RWPE1 (cell line): ENCODE measurements at regions not wholly inside any gene's neighbourhood (a gene's known extent, or its start where the extent isn't known, plus 50 kb on each side); places are given as distances from the start of the nearest gene placed in this dataset.
A peak's percentile ranks its signal among the peaks of the same experiment; 100 is the strongest.
"Not testable (repeated sequence)": the region's sequence is repeated elsewhere in the genome, so short reads cannot be mapped to it uniquely, and the experiment has no call there.

Experiments used
- CTCF ChIA-PET: fragments of 350-600 bp; sonication (Branson Sonifier 250); formaldehyde crosslinking; extraction: SDS; loops from one replicate; lab custom pipeline; 2021; lab: Yijun Ruan, JAX
- POLR2A ChIA-PET: fragments of 400-600 bp; formaldehyde crosslinking; extraction: SDS; loops from one replicate; lab custom pipeline; 2020; ENCODE audit warnings: antibody characterized with exemption; ENCODE audit not compliant: low non-redundant PET; lab: Yijun Ruan, JAX
- DNase-seq: peaks from one replicate; pipeline ENCODE4 v3.0.0; 2012; ENCODE audit warnings: low spot score
- H3K27ac ChIP-seq: fragments of 450-650 bp; 2 replicates; pipeline ENCODE4 v1.5.1; 2017
- TF ChIP-seq, protein P1 (sequence below): fragments of 450-650 bp; conservative IDR thresholded peaks from 2 replicates; pipeline ENCODE4 v1.5.1; 2017; ENCODE audit warnings: low read depth, mild to moderate bottlenecking

DNA sequence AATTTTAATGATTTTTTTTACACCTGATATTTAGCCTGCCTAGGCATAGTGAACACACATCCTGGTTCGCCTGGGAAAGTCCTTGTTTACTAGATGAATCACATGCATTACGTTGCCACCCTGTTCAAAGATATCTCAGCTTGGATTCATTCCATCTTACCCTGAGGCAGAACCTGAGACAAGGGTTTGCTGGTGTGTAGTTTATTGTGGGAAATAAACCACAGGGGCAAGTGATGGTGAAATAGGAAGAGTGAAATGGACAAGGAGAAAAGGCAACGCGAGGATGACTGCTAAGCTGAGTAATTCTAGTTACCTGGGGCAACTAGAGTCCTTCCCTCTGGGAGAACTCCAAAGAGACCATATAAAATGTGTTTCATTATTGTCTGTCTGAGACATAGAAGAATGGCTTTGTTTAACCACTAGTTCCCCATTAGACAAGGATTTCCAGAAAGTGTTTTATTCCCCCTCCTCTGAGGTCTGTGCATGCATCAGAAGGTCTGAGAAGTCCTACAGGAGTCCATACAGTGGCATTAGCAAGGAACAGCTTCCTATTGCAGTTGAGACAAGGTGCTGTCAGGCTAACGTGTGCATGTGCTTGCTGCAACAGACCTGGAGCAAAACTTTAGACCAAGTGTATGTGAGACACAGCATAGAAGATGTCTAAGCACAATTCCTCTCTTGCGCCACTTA lies 797.3 kb upstream of the FRG1 start:
- TF ChIP-seq, protein P1, sequence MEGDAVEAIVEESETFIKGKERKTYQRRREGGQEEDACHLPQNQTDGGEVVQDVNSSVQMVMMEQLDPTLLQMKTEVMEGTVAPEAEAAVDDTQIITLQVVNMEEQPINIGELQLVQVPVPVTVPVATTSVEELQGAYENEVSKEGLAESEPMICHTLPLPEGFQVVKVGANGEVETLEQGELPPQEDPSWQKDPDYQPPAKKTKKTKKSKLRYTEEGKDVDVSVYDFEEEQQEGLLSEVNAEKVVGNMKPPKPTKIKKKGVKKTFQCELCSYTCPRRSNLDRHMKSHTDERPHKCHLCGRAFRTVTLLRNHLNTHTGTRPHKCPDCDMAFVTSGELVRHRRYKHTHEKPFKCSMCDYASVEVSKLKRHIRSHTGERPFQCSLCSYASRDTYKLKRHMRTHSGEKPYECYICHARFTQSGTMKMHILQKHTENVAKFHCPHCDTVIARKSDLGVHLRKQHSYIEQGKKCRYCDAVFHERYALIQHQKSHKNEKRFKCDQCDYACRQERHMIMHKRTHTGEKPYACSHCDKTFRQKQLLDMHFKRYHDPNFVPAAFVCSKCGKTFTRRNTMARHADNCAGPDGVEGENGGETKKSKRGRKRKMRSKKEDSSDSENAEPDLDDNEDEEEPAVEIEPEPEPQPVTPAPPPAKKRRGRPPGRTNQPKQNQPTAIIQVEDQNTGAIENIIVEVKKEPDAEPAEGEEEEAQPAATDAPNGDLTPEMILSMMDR, result no peak
- DNase-seq, result peak; percentile 87
- POLR2A ChIA-PET, result no interaction called here
- H3K27ac ChIP-seq, result no peak overlapping the region
- CTCF ChIA-PET, result interaction anchor here (0.5 kb wide), 1 partner anchor 1537 kb away, joined by 4 read pairs; no protein-coding TSS in a partner anchor

DNA sequence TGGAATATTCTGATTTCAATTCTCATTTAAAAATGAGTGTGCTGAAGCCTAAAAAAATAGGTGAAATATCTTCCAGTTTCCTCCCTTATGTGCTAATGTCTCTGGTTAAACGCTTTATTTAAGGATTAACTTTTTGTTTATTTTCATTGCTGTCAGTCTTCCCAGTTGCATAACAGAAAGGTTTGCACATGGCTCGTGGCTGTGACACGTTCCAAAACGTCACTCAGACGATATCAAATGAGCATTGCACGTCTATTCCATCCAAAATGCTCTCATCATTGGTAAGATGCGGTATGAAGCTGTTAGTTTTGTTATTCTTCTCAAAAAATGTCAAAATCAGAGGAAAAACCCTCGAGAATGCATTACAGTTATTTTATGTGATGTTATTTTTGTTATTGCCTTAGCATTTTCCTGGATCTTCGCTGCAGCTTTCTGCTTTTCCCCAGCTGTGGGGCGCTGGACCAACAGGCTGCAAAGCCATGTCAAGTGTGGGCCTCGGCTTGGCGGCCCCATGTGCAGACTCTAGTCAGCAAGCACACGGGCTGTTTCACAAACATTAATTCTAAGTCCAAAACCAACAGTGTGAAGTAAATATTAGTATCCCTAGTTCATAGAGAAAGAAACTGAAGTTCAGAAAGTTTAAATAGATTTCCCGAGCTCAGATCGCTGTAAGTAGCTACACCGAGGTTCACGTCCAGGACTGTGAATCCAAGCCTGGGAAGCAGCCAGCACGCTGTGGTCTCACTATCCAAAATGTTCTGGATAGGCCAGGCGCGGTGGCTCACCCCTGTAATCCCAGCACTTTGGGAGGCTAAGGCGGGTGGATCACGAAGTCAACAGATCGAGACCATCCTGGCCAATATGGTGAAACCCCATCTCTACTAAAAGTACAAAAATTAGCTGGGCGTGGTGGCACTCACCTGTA lies 793.4 kb upstream of the FRG1 start:
- DNase-seq, result no peak
- H3K27ac ChIP-seq, result no peak overlapping the region
- TF ChIP-seq, protein P1, result no peak
- CTCF ChIA-PET, result no interaction called here
- POLR2A ChIA-PET, result no interaction called here

- POLR2A ChIA-PET, CTCF ChIA-PET: not testable (repeated sequence)
These were observed 785.6 kb upstream of the FRG1 start for GRCh38 chr4:189155083-189155482.

GRCh38 chr4:189162073-189162789 lies 778.4 kb upstream of the FRG1 start:
- H3K27ac ChIP-seq, result no peak overlapping the region
- TF ChIP-seq, protein P1, result no peak
- CTCF ChIA-PET, result no interaction called here
- DNase-seq, result no peak
- POLR2A ChIA-PET, result no interaction called here

More at GRCh38 chr4:189155083-189155482, 785.6 kb upstream of the FRG1 start:
- not testable (repeated sequence) for H3K27ac ChIP-seq, DNase-seq

- CTCF ChIA-PET, result no interaction called here
- no peak for DNase-seq
- no peak overlapping the region for H3K27ac ChIP-seq
- POLR2A ChIA-PET, result no interaction called here
- TF ChIP-seq, protein P1, result no peak
These were observed 777.8 kb upstream of the FRG1 start for GRCh38 chr4:189162888-189163287.

GRCh38 chr4:189176002-189176401 lies 764.7 kb upstream of the FRG1 start:
- ChIA-PET CTCF (no interaction called here), POLR2A (no interaction called here)
- no peak overlapping the region for H3K27ac ChIP-seq
- TF ChIP-seq, protein P1, result no peak
- no peak for DNase-seq
